ENCODE measurements at regions not wholly inside any gene's neighbourhood (a gene's known extent, or its start where the extent isn't known, plus 50 kb on each side); places are given as distances from the start of the nearest gene placed in this dataset.
"Not testable (repeated sequence)": the region's sequence is repeated elsewhere in the genome, so short reads cannot be mapped to it uniquely, and the experiment has no call there.

GRCh38 chr12:20096430-20096829, 271.9 kb upstream of the PDE3A start:
- no peak for DNase-seq

DNA sequence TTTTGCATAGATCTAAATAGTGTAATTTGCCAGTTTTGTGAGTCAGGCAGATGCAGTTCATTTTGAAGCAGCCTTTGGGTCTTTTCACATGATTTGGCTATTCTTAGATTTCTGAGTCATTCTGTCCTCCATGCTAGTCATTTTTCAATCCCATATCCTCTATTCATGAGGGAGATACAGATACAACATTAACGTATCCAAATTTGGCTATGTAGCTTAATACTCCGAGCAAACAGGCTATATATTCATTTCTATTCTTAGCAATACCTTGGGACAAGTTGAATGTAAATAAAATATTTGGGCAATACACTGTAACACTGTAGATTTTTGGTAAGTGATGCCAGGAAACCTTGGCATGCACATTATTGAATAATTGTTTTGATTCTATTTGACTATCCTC, 270.7 kb upstream of the PDE3A start:
- no peak for DNase-seq

DNA sequence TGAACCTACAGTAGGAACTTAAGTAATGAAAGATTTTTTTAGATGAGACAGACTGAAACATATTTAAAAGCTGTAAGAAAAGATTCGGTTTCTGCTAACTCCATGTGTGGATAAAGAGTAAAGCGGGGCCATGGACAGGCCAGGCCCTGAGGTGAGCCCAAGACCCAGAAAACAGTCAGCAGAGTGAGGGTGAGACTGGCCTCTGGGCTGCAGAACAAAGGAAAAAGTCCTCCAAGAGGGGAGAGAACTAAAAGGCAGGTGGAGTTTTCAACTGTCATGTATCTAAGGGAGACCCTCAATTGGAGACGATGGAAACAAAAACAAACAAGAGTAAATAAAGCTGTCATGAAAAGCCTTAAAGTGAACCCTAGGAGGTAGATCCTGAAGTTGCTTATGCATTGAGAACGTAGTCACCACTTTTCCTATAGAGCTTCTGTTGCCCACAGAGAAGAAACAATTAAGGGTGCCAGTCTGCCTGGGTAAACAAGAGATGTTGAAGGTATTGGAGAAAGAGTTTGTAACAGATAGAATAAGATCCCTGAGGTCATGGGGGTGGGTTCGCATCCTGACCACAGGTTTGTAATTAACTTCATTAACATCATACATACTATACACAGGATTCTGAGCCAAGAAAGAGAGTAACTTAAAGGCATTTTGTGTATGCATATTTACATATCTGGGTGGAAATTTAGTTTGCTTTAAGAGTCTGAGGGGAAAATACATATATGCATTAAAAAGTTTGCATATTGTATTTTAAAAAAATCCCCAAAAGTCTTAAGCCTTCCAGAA, 268.7 kb upstream of the PDE3A start:
- DNase-seq, result no peak

- DNase-seq, result no peak
Measured at GRCh38 chr12:20101046-20101445, 267.3 kb upstream of the PDE3A start.

- DNase-seq, result no peak
Measured at GRCh38 chr12:20105943-20106342, 262.4 kb upstream of the PDE3A start.

- no peak for DNase-seq
Measured at GRCh38 chr12:20109676-20110075, 258.7 kb upstream of the PDE3A start.

DNA sequence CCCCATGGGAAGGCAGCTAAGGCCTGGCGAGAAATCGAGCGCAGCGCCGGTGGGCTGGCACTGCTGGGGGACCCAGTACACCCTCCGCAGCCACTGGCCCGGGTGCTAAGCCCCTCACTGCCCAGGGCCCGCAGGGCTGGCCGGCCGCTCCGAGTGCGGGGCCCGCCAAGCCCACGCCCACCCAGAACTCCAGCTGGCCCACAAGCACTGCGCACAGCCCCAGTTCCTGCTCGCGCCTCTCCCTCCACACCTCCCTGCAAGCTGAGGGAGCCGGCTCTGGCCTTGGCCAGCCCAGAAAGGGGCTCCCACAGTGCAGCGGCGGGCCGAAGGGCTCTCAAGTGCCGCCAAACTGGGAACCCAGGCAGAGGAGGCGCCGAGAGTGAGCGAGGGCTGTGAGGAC, 253.0 kb upstream of the PDE3A start:
- DNase-seq, result not testable (repeated sequence)

DNA sequence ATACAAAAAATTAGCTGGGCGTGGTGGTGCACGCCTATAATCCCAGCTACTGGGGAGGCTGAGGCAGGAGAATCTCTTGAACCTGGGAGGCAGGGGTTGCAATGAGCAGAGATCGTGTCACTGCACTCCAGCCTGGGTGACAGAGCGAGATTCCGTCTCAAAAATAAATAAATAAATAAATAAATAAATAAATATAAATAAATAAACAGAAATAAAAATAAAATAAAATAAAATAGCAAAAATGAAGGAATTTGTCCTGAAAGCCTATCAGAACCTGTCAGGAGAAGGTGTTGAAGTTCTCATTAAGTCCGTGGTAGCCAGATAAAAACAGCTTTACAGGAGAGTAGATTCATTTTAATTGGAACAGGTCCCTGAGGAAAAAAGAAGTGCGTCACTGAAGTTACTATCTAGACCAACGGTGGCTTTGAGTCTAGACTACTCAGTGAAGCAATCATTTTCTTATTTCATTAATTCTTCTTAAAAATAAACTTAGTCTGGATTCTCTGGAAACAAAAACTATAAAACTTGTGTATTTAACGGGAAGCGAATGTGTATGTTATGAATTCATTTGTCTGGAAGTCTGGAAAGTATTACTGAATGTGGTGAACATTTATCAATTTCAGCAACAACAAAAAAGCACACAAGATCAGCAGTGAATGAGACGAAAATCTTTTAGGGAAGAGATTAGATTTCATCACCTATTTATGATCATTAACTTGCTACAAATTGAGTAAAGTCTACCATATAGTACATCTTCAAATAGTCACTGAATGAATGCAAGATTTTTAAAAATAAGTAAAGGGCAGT, 248.5 kb upstream of the PDE3A start:
- DNase-seq, result no peak

- DNase-seq, result no peak
Measured at GRCh38 chr12:20120403-20120725, 248.0 kb upstream of the PDE3A start.

DNA sequence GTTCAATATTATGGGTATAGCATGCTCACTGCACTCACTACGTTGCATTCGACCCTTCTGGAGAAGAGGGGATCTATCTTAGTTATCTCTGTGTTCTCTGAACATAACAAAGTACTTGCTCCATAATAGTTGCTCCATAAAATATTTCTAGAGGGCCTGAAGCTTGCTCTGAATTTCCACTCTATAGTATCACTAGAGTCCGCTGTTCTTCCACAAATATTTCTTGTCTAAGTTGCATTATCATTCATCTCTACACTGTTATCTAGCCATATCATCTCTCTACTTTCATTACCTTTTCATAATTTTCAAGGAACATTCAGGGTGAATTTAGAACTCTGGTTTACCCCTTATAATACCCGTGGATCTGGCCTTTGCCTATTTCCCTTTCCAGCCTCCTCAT, 246.1 kb upstream of the PDE3A start:
- DNase-seq, result no peak

DNA sequence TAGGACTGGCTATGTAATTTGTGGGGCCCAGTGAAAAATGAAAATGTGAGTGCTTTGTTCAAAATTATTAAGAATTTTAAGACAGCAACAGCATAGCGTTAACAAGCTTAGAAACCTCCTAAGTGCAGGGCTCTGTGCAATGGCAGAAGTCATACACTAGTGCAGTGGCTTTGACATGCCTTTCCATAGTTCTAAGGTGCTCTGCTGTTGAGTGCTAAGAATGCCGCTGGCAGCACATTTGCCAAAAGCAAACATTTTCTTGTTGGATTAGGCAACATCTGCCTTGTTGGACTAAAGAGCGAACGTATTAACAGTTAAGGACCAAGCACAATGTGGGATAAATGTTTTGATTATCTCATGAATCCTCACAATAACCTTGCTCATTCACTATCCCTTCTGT, 244.9 kb upstream of the PDE3A start:
- DNase-seq, result no peak

DNA sequence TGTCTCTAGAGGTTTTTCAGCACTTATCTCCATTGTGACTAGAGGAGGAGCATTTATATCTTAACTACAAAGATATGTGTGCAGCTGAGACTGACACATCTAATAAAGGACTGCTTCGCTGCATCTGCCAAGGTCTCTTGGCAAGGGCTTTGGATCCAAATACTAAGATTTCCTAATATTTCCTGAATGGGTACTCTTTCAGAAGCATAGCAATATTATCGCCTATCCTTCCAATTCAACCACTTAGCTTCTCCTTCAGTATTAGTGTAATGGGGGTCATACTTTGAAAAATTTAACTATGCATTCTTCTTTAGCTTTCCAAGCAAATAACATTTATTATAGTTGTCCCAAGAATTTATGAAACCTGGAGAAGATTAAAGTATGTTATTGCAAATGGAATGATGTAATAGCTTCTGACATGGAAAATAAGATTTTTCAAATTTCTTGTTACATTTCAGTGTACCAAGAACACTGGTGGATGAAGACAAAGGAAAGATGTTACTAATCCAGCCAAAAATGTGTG, 243.0 kb upstream of the PDE3A start:
- DNase-seq, result no peak

DNA sequence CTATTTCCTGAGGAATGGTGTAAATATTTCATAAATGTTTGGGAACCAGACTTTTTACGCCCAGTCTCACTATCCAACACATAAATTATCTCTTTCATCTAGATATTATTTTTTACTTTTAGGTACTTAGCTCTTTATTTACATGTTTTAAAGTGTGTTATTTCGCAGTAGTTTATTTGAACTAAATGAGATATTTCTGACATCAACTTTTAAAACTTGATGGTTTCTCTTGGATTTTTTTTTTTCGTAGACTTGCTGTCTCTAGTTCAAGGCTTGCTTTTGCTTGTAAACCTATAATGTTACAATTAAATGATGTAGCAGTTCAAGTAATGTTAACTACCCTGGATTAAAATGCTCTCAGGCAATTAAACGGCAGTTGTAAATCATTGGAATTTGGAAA, 241.7 kb upstream of the PDE3A start:
- DNase-seq, result no peak

DNA sequence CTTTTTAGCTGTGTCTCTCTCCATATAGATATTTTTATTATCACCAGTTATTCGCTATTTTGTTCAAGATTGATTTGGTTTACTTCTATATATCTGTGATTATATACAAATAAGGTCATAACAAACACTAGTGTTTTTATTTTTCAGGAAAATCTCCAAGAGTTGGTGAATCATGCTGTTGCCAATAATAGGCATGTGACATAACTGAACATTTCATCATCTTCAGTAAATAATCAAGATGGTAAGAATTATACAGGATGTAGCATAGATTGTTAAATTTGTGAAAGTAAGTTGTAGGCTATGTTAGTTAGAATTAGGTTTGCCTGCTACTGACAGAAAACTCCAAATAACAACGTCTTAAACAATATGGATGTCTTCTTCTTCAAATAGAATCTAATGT, 240.9 kb upstream of the PDE3A start:
- DNase-seq, result no peak

DNA sequence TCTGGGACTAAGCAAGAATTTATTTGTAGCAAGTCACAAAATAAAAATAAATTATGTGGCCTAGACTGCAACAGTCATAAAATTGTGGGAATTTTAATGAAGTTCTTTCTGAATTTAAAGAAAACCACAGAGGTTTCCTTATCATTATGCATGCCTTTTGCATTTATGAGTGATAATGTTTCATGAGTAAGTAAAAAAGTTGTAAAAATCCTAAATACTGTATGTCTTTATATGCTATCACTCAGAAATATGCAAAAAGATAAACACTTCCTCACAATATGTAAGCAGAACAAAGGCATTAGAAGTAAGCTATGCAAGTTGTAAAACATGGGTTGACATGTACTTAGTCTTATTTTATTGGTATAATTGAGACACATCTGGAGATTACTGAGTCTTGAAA, 239.4 kb upstream of the PDE3A start:
- no peak for DNase-seq

- DNase-seq, result no peak
Measured at GRCh38 chr12:20132818-20133217, 235.5 kb upstream of the PDE3A start.

DNA sequence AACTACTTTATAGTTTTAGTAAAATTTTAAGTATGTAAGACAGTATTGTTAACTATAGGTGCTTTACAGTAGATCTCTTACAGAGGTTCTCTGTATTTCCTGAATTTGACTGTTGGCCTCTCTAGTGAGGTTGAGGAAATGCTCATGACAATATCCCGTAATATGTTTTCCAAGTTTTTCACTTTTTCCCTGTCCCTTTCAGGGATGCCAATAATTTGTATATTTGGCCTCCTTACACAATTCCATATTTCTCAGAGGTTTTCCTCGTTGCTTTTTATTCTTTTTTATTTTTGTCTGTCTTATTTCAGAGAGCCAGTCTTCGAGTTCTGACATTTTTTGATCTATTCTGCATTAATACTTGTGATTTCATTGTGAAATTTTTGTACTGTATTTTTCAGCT, 233.7 kb upstream of the PDE3A start:
- no peak for DNase-seq

DNA sequence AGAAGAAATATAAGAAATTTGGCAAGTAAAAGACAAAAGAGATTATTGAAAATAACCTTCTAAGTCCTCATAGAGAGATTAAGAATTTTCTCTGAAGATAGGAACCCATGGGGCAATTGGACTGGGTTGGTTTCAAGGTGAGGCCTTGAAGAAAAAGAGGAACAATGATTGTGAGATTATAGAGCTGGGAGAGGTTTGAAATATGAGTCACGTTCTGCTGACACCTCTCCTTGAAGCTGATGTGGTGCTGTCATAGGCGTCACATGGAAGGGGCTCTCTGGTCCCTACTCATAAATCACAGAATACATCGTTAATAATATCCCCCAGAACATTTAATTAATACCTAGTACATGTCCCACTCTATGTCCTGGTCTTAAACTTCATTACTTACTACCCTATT, 227.6 kb upstream of the PDE3A start:
- DNase-seq, result no peak

DNA sequence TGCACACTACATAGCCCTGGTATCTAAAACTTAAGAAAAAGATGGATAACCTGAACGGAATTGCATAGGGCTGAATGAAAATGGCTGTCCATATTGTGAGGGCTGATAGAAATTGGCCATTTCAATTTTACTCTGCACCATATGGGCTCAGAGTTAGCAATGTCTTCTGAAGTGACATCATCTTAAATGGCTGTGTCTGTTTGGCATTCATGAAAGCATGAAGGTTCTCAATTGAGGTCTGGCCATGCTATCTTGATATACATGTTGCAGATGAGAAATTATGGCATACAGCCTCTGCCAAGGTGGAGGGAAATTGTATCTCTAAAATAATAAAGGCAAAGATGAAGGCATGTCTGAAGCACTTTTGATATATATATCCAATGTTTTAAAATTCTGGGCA, 226.0 kb upstream of the PDE3A start:
- DNase-seq, result no peak

GRCh38 chr12:20142956-20143355, 225.4 kb upstream of the PDE3A start:
- no peak for DNase-seq

GRCh38 chr12:20144341-20144740, 224.0 kb upstream of the PDE3A start:
- no peak for DNase-seq

DNA sequence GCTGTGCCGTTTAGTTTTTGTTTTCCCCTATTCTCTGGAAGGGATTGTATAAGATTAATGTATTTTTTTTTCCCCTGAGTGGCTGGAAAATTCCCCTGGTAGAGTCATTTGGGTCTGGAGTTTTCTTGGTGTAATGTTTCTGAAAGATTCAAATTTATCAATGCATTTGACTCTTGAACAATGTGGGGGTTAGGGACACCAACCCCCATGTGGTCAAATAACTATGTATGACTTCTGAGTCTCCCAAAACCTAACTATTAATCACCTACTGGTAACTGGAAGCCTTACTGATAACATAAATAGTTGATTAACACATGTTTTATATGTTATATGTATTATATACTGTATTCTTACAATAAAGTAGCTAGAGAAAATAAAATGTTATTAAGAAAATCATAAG, 220.1 kb upstream of the PDE3A start:
- no peak for DNase-seq

GRCh38 chr12:20150835-20151422, 217.4 kb upstream of the PDE3A start:
- no peak for DNase-seq

DNA sequence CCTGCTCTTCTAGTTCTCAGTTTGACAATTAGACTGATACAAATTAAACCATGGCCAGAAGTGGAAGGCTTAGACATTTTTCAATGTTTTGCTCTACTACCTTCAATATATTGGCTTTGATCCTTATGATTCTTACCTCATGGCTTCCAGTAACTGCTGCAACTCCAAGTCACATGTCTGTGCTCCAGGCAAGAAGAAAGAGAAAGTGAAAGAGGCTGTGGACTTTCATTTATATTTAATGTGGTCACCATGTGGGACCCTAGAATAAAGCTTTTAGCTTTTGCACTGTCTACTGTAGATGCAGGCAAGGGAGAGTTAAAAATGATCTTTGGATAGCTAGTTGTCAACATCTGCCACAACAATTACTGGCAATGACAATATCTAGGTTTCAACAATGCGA, 214.3 kb upstream of the PDE3A start:
- no peak for DNase-seq
